Right ventricle myocardium superior (tissue), 1 donor: ENCODE measurements at regions not wholly inside any gene's neighbourhood (a gene's known extent, or its start where the extent isn't known, plus 50 kb on each side); places are given as distances from the start of the nearest gene placed in this dataset.
"Not testable (repeated sequence)": the region's sequence is repeated elsewhere in the genome, so short reads cannot be mapped to it uniquely, and the experiment has no call there.

Source experiments
- ATAC-seq: fragments of 200-7000 bp; cut with Tn5 transposase; one replicate; pipeline ENCODE4 v1.9.1; 2020; ENCODE audit warnings: mild to moderate bottlenecking; ENCODE audit not compliant: poor library complexity
- DNase-seq: peaks from one replicate; pipeline ENCODE4 v3.0.0-alpha.2; 2020
- intact Hi-C: fragments of 100-400 bp; cut with DNase I; formaldehyde crosslinking; loops from one replicate; pipeline ENCODE4 v1.11.2; 2022
- donor health status: DM: no; HTN: yes; CAD: no; lungs with severe emphysema.

GRCh38 chr12:38384816-38385378, 68.3 kb downstream of the ALG10B start:
- ATAC-seq (no peak), DNase-seq (no peak)
- intact Hi-C loops, result no loop called here

GRCh38 chr12:38385486-38385885, 68.9 kb downstream of the ALG10B start:
- DNase-seq, result no peak
- intact Hi-C loops, result no loop called here
- ATAC-seq, result no peak

GRCh38 chr12:38386205-38386985, 69.8 kb downstream of the ALG10B start:
- intact Hi-C loops, result no loop called here
- DNase-seq (no peak), ATAC-seq (no peak)

GRCh38 chr12:38389614-38390013, 73.0 kb downstream of the ALG10B start:
- no peak for DNase-seq
- no peak for ATAC-seq
- intact Hi-C loops, result no loop called here

GRCh38 chr12:38391007-38391406, 74.4 kb downstream of the ALG10B start:
- ATAC-seq (no peak), DNase-seq (no peak)
- intact Hi-C loops, result no loop called here

- DNase-seq, result no peak
- no peak for ATAC-seq
- intact Hi-C loops, result no loop called here
These were observed 76.1 kb downstream of the ALG10B start for GRCh38 chr12:38392554-38393144.

- DNase-seq, result no peak
- ATAC-seq, result no peak
- intact Hi-C loops, result no loop called here
These were observed 83.2 kb downstream of the ALG10B start for GRCh38 chr12:38399711-38400206.

- ATAC-seq (no peak), DNase-seq (no peak)
- intact Hi-C loops, result no loop called here
These were observed 86.2 kb downstream of the ALG10B start for GRCh38 chr12:38402811-38403210.

GRCh38 chr12:38409511-38409910, 92.9 kb downstream of the ALG10B start:
- DNase-seq (no peak), ATAC-seq (no peak)
- intact Hi-C loops, result no loop called here

GRCh38 chr12:38411426-38411825, 94.9 kb downstream of the ALG10B start:
- intact Hi-C loops, result no loop called here
- ATAC-seq (no peak), DNase-seq (no peak)

- no peak for DNase-seq
- no peak for ATAC-seq
- intact Hi-C loops, result no loop called here
These were observed 95.4 kb downstream of the ALG10B start for GRCh38 chr12:38411946-38412345.

GRCh38 chr12:38417101-38417500, 100.5 kb downstream of the ALG10B start:
- intact Hi-C loops, result no loop called here
- ATAC-seq, result no peak

GRCh38 chr12:38424436-38424835, 107.9 kb downstream of the ALG10B start:
- DNase-seq (no peak), ATAC-seq (no peak)
- intact Hi-C loops, result no loop called here

More at GRCh38 chr12:38417101-38417500, 100.5 kb downstream of the ALG10B start:
- no peak for DNase-seq

- no peak for DNase-seq
- no peak for ATAC-seq
- intact Hi-C loops, result no loop called here
These were observed 110.9 kb downstream of the ALG10B start for GRCh38 chr12:38427442-38427841.

GRCh38 chr12:38431921-38432320, 115.3 kb downstream of the ALG10B start:
- ATAC-seq (no peak), DNase-seq (no peak)
- intact Hi-C loops, result no loop called here

- ATAC-seq, intact Hi-C loops: not testable (repeated sequence)
- peak; percentile 30 for DNase-seq
These were observed 125.3 kb downstream of the ALG10B start for GRCh38 chr12:38441871-38442281.

GRCh38 chr12:38445040-38445439, 128.5 kb downstream of the ALG10B start:
- intact Hi-C loops, result no loop called here
- ATAC-seq (no peak), DNase-seq (no peak)

- intact Hi-C loops, result no loop called here
- no peak for ATAC-seq
- DNase-seq, result no peak
These were observed 132.4 kb downstream of the ALG10B start for GRCh38 chr12:38448991-38449390.

- DNase-seq (no peak), ATAC-seq (no peak)
- intact Hi-C loops, result no loop called here
These were observed 140.1 kb downstream of the ALG10B start for GRCh38 chr12:38456537-38457120.

GRCh38 chr12:38465020-38465419, 148.4 kb downstream of the ALG10B start:
- intact Hi-C loops, result no loop called here
- no peak for DNase-seq
- no peak for ATAC-seq
